Activated B cell treated with CpG ODN at 0.5 μM for 24 hours (primary cell): ENCODE measurements at regions not wholly inside any gene's neighbourhood (a gene's known extent, or its start where the extent isn't known, plus 50 kb on each side); places are given as distances from the start of the nearest gene placed in this dataset.
A peak's percentile ranks its signal among the peaks of the same experiment; 100 is the strongest.
"Not testable (repeated sequence)": the region's sequence is repeated elsewhere in the genome, so short reads cannot be mapped to it uniquely, and the experiment has no call there.

Experiments
- ATAC-seq: fragments of 200-7000 bp; cut with Tn5 transposase; one replicate; pipeline ENCODE4 v1.10.0; 2021; ENCODE audit warnings: low read depth, mild to moderate bottlenecking, moderate library complexity
- CTCF ChIA-PET: fragments of 350-600 bp; sonication (Branson Sonifier 250); formaldehyde crosslinking; loops from one replicate; lab custom pipeline; 2021; ENCODE audit warnings: antibody characterized with exemption; lab: Charles Lee
- POLR2A ChIA-PET: fragments of 350-600 bp; sonication (Branson Sonifier 250); formaldehyde crosslinking; loops from one replicate; lab custom pipeline; 2021; ENCODE audit warnings: antibody characterized with exemption; lab: Charles Lee
- DNase-seq: peaks from one replicate; pipeline ENCODE4 v3.0.0; 2022
- H3K27ac Mint-ChIP-seq: one replicate; pipeline ENCODE4 v1.8.0; 2020; ENCODE audit warnings: mixed read lengths
- H3K27me3 Mint-ChIP-seq: one replicate; pipeline ENCODE4 v1.8.0; 2021; ENCODE audit warnings: mixed read lengths
- H3K36me3 Mint-ChIP-seq: one replicate; pipeline ENCODE4 v1.8.0; 2021; ENCODE audit warnings: low read depth, mixed read lengths
- H3K4me1 Mint-ChIP-seq: one replicate; pipeline ENCODE4 v1.8.0; 2021; ENCODE audit warnings: mixed read lengths
- H3K4me3 Mint-ChIP-seq: one replicate; pipeline ENCODE4 v1.8.0; 2020; ENCODE audit warnings: mild to moderate bottlenecking, mixed read lengths
- H3K9me3 Mint-ChIP-seq: one replicate; pipeline ENCODE4 v1.8.0; 2020; ENCODE audit warnings: mixed read lengths
- CTCF ChIP-seq: fragments of 200-600 bp; IDR thresholded peaks from one replicate; pipeline ENCODE4 v1.8.0; 2022; ENCODE audit warnings: antibody characterized with exemption, mild to moderate bottlenecking
- intact Hi-C: fragments of 100-400 bp; cut with micrococcal nuclease; formaldehyde crosslinking; loops from one replicate; pipeline ENCODE4 v1.15.1; 2024

GRCh38 chr10:45550903-45551786 lies 121.4 kb downstream of the ZFAND4 start:
- no peak for DNase-seq
- no peak for ATAC-seq
- Mint-ChIP-seq H3K4me3 (no peak overlapping the region), H3K36me3 (peaks cover 40% of the 10 kb centered on the region), H3K9me3 (no peaks in the 10 kb centered on the region), H3K4me1 (peaks cover 9% of the 10 kb centered on the region), H3K27ac (peak overlapping the region; percentile 22), H3K27me3 (no peaks in the 10 kb centered on the region)
- no peak for TF ChIP-seq CTCF
- intact Hi-C loops, result no loop called here
- ChIA-PET POLR2A (no interaction called here), CTCF (no interaction called here)

GRCh38 chr10:45548068-45548467 lies 124.5 kb downstream of the ZFAND4 start:
- Mint-ChIP-seq H3K4me3 (no peak overlapping the region), H3K27ac (no peak overlapping the region), H3K4me1 (peaks cover 7% of the 10 kb centered on the region), H3K9me3 (no peaks in the 10 kb centered on the region), H3K36me3 (peaks cover 36% of the 10 kb centered on the region), H3K27me3 (no peaks in the 10 kb centered on the region)
- POLR2A ChIA-PET, result no interaction called here
- DNase-seq, result no peak
- ATAC-seq, result no peak
- CTCF ChIA-PET, result no interaction called here
- TF ChIP-seq CTCF, result no peak
- intact Hi-C loops, result no loop called here

- intact Hi-C loops, result no loop called here
- CTCF ChIA-PET, result no interaction called here
- no peaks in the 10 kb centered on the region for H3K27me3 Mint-ChIP-seq
Observed at GRCh38 chr10:45547207-45547606, 125.4 kb downstream of the ZFAND4 start.

GRCh38 chr10:45545150-45545549 lies 127.4 kb downstream of the ZFAND4 start:
- no peak for DNase-seq
- no peaks in the 10 kb centered on the region for H3K9me3 Mint-ChIP-seq
- no peak for ATAC-seq
- ChIA-PET CTCF (no interaction called here), POLR2A (no interaction called here)
- peaks cover 26% of the 10 kb centered on the region for H3K36me3 Mint-ChIP-seq
- peaks cover 8% of the 10 kb centered on the region for H3K4me1 Mint-ChIP-seq
- no peak for TF ChIP-seq CTCF
- no peak overlapping the region for H3K27ac Mint-ChIP-seq
- intact Hi-C loops, result no loop called here
- H3K27me3 Mint-ChIP-seq, result no peaks in the 10 kb centered on the region
- H3K4me3 Mint-ChIP-seq, result no peak overlapping the region

More at GRCh38 chr10:45547207-45547606, 125.4 kb downstream of the ZFAND4 start:
- ATAC-seq (no peak), DNase-seq (no peak)
- no peak overlapping the region for H3K27ac Mint-ChIP-seq
- no peak overlapping the region for H3K4me3 Mint-ChIP-seq
- peaks cover 7% of the 10 kb centered on the region for H3K4me1 Mint-ChIP-seq
- no peaks in the 10 kb centered on the region for H3K9me3 Mint-ChIP-seq
- POLR2A ChIA-PET, result no interaction called here
- TF ChIP-seq CTCF, result no peak
- H3K36me3 Mint-ChIP-seq, result peaks cover 36% of the 10 kb centered on the region

- intact Hi-C loops, result no loop called here
- no peaks in the 10 kb centered on the region for H3K9me3 Mint-ChIP-seq
- no peak for TF ChIP-seq CTCF
- H3K36me3 Mint-ChIP-seq, result peaks cover 22% of the 10 kb centered on the region
- no peak overlapping the region for H3K27ac Mint-ChIP-seq
- no peak overlapping the region for H3K4me3 Mint-ChIP-seq
- ChIA-PET CTCF (no interaction called here), POLR2A (no interaction called here)
- H3K4me1 Mint-ChIP-seq, result peaks cover 17% of the 10 kb centered on the region
- ATAC-seq, result no peak
- no peak for DNase-seq
- no peaks in the 10 kb centered on the region for H3K27me3 Mint-ChIP-seq
Observed at GRCh38 chr10:45544191-45544590, 128.4 kb downstream of the ZFAND4 start.

GRCh38 chr10:45541032-45541431 lies 131.5 kb downstream of the ZFAND4 start:
- intact Hi-C loops, H3K27ac Mint-ChIP-seq, H3K9me3 Mint-ChIP-seq, H3K27me3 Mint-ChIP-seq, H3K4me3 Mint-ChIP-seq, CTCF ChIA-PET, POLR2A ChIA-PET, ATAC-seq, DNase-seq: not testable (repeated sequence)
- Mint-ChIP-seq H3K4me1 (peaks cover 25% of the 10 kb centered on the region), H3K36me3 (peaks cover 18% of the 10 kb centered on the region)

- POLR2A ChIA-PET, H3K4me3 Mint-ChIP-seq, H3K9me3 Mint-ChIP-seq, H3K27me3 Mint-ChIP-seq, intact Hi-C loops, H3K27ac Mint-ChIP-seq, DNase-seq, ATAC-seq, CTCF ChIA-PET: not testable (repeated sequence)
- Mint-ChIP-seq H3K4me1 (peaks cover 25% of the 10 kb centered on the region), H3K36me3 (peaks cover 16% of the 10 kb centered on the region)
Observed at GRCh38 chr10:45540589-45540988, 132.0 kb downstream of the ZFAND4 start.

GRCh38 chr10:45539569-45539968 lies 133.0 kb downstream of the ZFAND4 start:
- ATAC-seq, CTCF ChIA-PET, DNase-seq, H3K27ac Mint-ChIP-seq, POLR2A ChIA-PET, intact Hi-C loops, H3K27me3 Mint-ChIP-seq, H3K9me3 Mint-ChIP-seq: not testable (repeated sequence)
- Mint-ChIP-seq H3K36me3 (peaks cover 16% of the 10 kb centered on the region), H3K4me1 (peaks cover 18% of the 10 kb centered on the region), H3K4me3 (peak overlapping the region; percentile 8)
